ENCODE measurements at regions not wholly inside any gene's neighbourhood (a gene's known extent, or its start where the extent isn't known, plus 50 kb on each side); places are given as distances from the start of the nearest gene placed in this dataset.
"Not testable (repeated sequence)": the region's sequence is repeated elsewhere in the genome, so short reads cannot be mapped to it uniquely, and the experiment has no call there.

- no peak for ATAC-seq
- intact Hi-C loops (cut with DNase I): no loop called here
- TF ChIP-seq CTCF (IDR thresholded peaks at IDR 0.05) (no peak), POLR2A (IDR thresholded peaks at IDR 0.05) (no peak)
Observed at GRCh38 chr4:147250062-147250461, 230.8 kb upstream of the EDNRA start.

GRCh38 chr4:147255268-147255667, 225.6 kb upstream of the EDNRA start:
- DNase-seq; H3K4me1 ChIP-seq; H3K27ac ChIP-seq; H3K27me3 ChIP-seq; intact Hi-C loops (cut with DNase I); ATAC-seq; H3K4me3 ChIP-seq; H3K9me3 ChIP-seq; H3K36me3 ChIP-seq (replicated peaks in 1 of 2; ENCODE audit: insufficient read depth in 1 of 2, low read depth in 2 of 2): not testable (repeated sequence)
- 63 to 65% methylated on average over 8 to 11 of the region's 11 CpGs for whole genome bisulfite sequencing, 2 donors

More at GRCh38 chr4:147250062-147250461, 230.8 kb upstream of the EDNRA start:
- Histone ChIP-seq H3K4me3 (no peak overlapping the region), H3K27ac (no peak overlapping the region), H3K4me1 (no peaks in the 10 kb centered on the region), H3K36me3 (replicated peaks in 1 of 2; ENCODE audit: insufficient read depth in 1 of 2, low read depth in 2 of 2) (no peaks in the 10 kb centered on the region), H3K9me3 (no peaks in the 10 kb centered on the region), H3K27me3 (no peaks in the 10 kb centered on the region)
- no peak for DNase-seq

GRCh38 chr4:147259271-147259670, 221.6 kb upstream of the EDNRA start:
- intact Hi-C loops (cut with DNase I); H3K9me3 ChIP-seq; H3K27me3 ChIP-seq; H3K4me1 ChIP-seq; DNase-seq; H3K4me3 ChIP-seq; ATAC-seq; H3K36me3 ChIP-seq (replicated peaks in 1 of 2; ENCODE audit: insufficient read depth in 1 of 2, low read depth in 2 of 2); H3K27ac ChIP-seq: not testable (repeated sequence)
- WGBS, 2 donors: 73 to 82% methylated on average over 1 of the region's 1 CpG

GRCh38 chr4:147284256-147284835, 196.6 kb upstream of the EDNRA start:
- intact Hi-C loops (cut with DNase I): no loop called here
- 41 to 63% methylated on average over 3 of the region's 3 CpGs for WGBS, 2 donors
- Histone ChIP-seq H3K4me1 (no peaks in the 10 kb centered on the region), H3K36me3 (replicated peaks in 1 of 2; ENCODE audit: insufficient read depth in 1 of 2, low read depth in 2 of 2) (no peaks in the 10 kb centered on the region), H3K9me3 (no peaks in the 10 kb centered on the region), H3K27ac (no peak overlapping the region), H3K4me3 (no peak overlapping the region), H3K27me3 (no peaks in the 10 kb centered on the region)
- ATAC-seq (no peak), DNase-seq (no peak)
- TF ChIP-seq CTCF (IDR thresholded peaks at IDR 0.05) (no peak), POLR2A (IDR thresholded peaks at IDR 0.05) (no peak)

GRCh38 chr4:147284935-147285334, 196.0 kb upstream of the EDNRA start:
- Histone ChIP-seq H3K4me3 (no peak overlapping the region), H3K27ac (no peak overlapping the region), H3K4me1 (no peaks in the 10 kb centered on the region), H3K9me3 (no peaks in the 10 kb centered on the region), H3K36me3 (replicated peaks in 1 of 2; ENCODE audit: insufficient read depth in 1 of 2, low read depth in 2 of 2) (no peaks in the 10 kb centered on the region), H3K27me3 (no peaks in the 10 kb centered on the region)
- WGBS, 2 donors: 56 to 69% methylated on average over 1 of the region's 1 CpG
- intact Hi-C loops (cut with DNase I): no loop called here
- DNase-seq: no peak
- ATAC-seq: no peak
- no peak for TF ChIP-seq CTCF (IDR thresholded peaks at IDR 0.05)
- TF ChIP-seq POLR2A (IDR thresholded peaks at IDR 0.05): no peak

GRCh38 chr4:147285751-147286150, 195.1 kb upstream of the EDNRA start:
- no peak for DNase-seq
- Histone ChIP-seq H3K9me3 (no peaks in the 10 kb centered on the region), H3K4me1 (no peaks in the 10 kb centered on the region), H3K27me3 (no peaks in the 10 kb centered on the region), H3K4me3 (no peak overlapping the region), H3K36me3 (replicated peaks in 1 of 2; ENCODE audit: insufficient read depth in 1 of 2, low read depth in 2 of 2) (no peaks in the 10 kb centered on the region), H3K27ac (no peak overlapping the region)
- intact Hi-C loops (cut with DNase I): no loop called here
- no peak for ATAC-seq
- no peak for TF ChIP-seq CTCF (IDR thresholded peaks at IDR 0.05)
- TF ChIP-seq POLR2A (IDR thresholded peaks at IDR 0.05): no peak
- WGBS, 2 donors: 73 to 83% methylated on average over 4 of the region's 4 CpGs
